Body of pancreas (tissue), 4 donors: ENCODE measurements at regions not wholly inside any gene's neighbourhood (a gene's known extent, or its start where the extent isn't known, plus 50 kb on each side); places are given as distances from the start of the nearest gene placed in this dataset.

Experiments used
- ATAC-seq: fragments of 150-250 bp; one replicate; pipeline ENCODE4 v1.9.1; 2016
- DNase-seq, 4 donors: peaks; one replicate each; pipeline ENCODE4 v3.0.0-alpha.2; 2019
- H3K27ac ChIP-seq, 4 donors: fragments of 200-600 bp; sonication (generic); 1 replicate in 3 of 4; 2 replicates in 1 of 4; pipeline versions ENCODE4 v1.5.1 to v1.6.1; 2016 to 2019; ENCODE audit warnings: mild to moderate bottlenecking in 1 of 4, mixed read lengths in 1 of 4, moderate library complexity in 1 of 4
- H3K27me3 ChIP-seq, 2 donors: fragments of 200-600 bp; sonication (generic); one replicate each; pipeline ENCODE4 v1.6.0; 2016; ENCODE audit warnings: mild to moderate bottlenecking in 1 of 2
- H3K36me3 ChIP-seq, 2 donors: fragments of 200-600 bp; sonication (generic); replicated peaks in 1 of 2; 2 replicates each; pipeline ENCODE4 v1.5.1; 2016; ENCODE audit warnings: low read depth in 2 of 2; ENCODE audit not compliant: insufficient read depth in 1 of 2
- H3K4me1 ChIP-seq: fragments of 200-600 bp; sonication (generic); one replicate; pipeline ENCODE4 v1.6.0; 2016
- H3K4me3 ChIP-seq, 2 donors: fragments of 200-600 bp; sonication (generic); 1 replicate in 1 of 2; 2 replicates in 1 of 2; pipeline ENCODE4 v1.5.1; 2016 to 2019
- H3K9me3 ChIP-seq, 3 donors: fragments of 200-600 bp; sonication (generic); 1 replicate in 2 of 3; 2 replicates in 1 of 3; pipeline ENCODE4 v1.5.1; 2016
- CTCF ChIP-seq, 7 experiments: fragments of 450-650 bp in 4 of 7; fragments of 200-600 bp in 3 of 7; sonication (generic) in 3 of 7; IDR thresholded peaks; one replicate each; pipeline ENCODE4 v1.5.1; 2016 to 2019; ENCODE audit warnings: antibody characterized with exemption in 7 of 7
- POLR2A ChIP-seq, 3 donors: fragments of 450-650 bp; IDR thresholded peaks; one replicate each; pipeline ENCODE4 v1.6.1; 2016; ENCODE audit warnings: antibody characterized with exemption in 3 of 3, mild to moderate bottlenecking in 2 of 3
- WGBS, 2 donors: methylation state at CpG; one replicate each; pipeline ENCODE4 v1.1.5; 2017; 5-methylcytosine and 5-hydroxymethylcytosine counted together
- intact Hi-C: fragments of 100-400 bp; cut with DNase I; formaldehyde crosslinking; loops from one replicate; pipeline ENCODE4 v1.15.1; 2023

GRCh38 chr3:116981089-116981488, 271.5 kb downstream of the TUSC7 start:
- intact Hi-C loops: no loop called here
- WGBS, 2 donors: 84 to 86% methylated on average over 5 of the region's 5 CpGs
- Histone ChIP-seq H3K36me3 (no peaks in the 10 kb centered on the region), H3K27me3 (no peaks in the 10 kb centered on the region), H3K4me3 (no peak overlapping the region), H3K9me3 (no peaks in the 10 kb centered on the region), H3K4me1 (no peaks in the 10 kb centered on the region), H3K27ac (no peak overlapping the region)
- ATAC-seq: no peak
- DNase-seq: no peak
- no peak for TF ChIP-seq POLR2A (IDR thresholded peaks at IDR 0.05)
- TF ChIP-seq CTCF (IDR thresholded peaks at IDR 0.05): no peak

GRCh38 chr3:116984301-116984700, 274.7 kb downstream of the TUSC7 start:
- ATAC-seq (no peak), DNase-seq (no peak)
- Histone ChIP-seq H3K27ac (no peak overlapping the region), H3K4me3 (no peak overlapping the region), H3K4me1 (no peaks in the 10 kb centered on the region), H3K27me3 (no peaks in the 10 kb centered on the region), H3K36me3 (no peaks in the 10 kb centered on the region), H3K9me3 (no peaks in the 10 kb centered on the region)
- no peak for TF ChIP-seq CTCF (IDR thresholded peaks at IDR 0.05)
- no peak for TF ChIP-seq POLR2A (IDR thresholded peaks at IDR 0.05)
- intact Hi-C loops: no loop called here

- Histone ChIP-seq H3K27me3 (no peaks in the 10 kb centered on the region), H3K4me1 (no peaks in the 10 kb centered on the region), H3K4me3 (no peak overlapping the region), H3K27ac (no peak overlapping the region), H3K36me3 (no peaks in the 10 kb centered on the region), H3K9me3 (no peaks in the 10 kb centered on the region)
- intact Hi-C loops: no loop called here
- ATAC-seq (no peak), DNase-seq (no peak)
- WGBS, 2 donors: 62 to 67% methylated on average over 3 of the region's 3 CpGs
- no peak for TF ChIP-seq POLR2A (IDR thresholded peaks at IDR 0.05)
- no peak for TF ChIP-seq CTCF (IDR thresholded peaks at IDR 0.05)
Observed at GRCh38 chr3:116994351-116994879, 284.8 kb downstream of the TUSC7 start.

GRCh38 chr3:117003501-117003900, 293.9 kb downstream of the TUSC7 start:
- DNase-seq (no peak), ATAC-seq (no peak)
- Histone ChIP-seq H3K36me3 (no peaks in the 10 kb centered on the region), H3K9me3 (no peaks in the 10 kb centered on the region), H3K27ac (no peak overlapping the region), H3K27me3 (no peaks in the 10 kb centered on the region), H3K4me1 (no peaks in the 10 kb centered on the region), H3K4me3 (no peak overlapping the region)
- intact Hi-C loops: no loop called here
- TF ChIP-seq POLR2A (IDR thresholded peaks at IDR 0.05) (no peak), CTCF (IDR thresholded peaks at IDR 0.05) (no peak)

- Histone ChIP-seq H3K36me3 (no peaks in the 10 kb centered on the region), H3K27me3 (no peaks in the 10 kb centered on the region), H3K27ac (no peak overlapping the region), H3K4me3 (no peak overlapping the region), H3K9me3 (no peaks in the 10 kb centered on the region), H3K4me1 (no peaks in the 10 kb centered on the region)
- ATAC-seq: no peak
- no peak for DNase-seq
- intact Hi-C loops: no loop called here
- 59 to 75% methylated on average over 2 of the region's 2 CpGs for WGBS, 2 donors
- TF ChIP-seq CTCF (IDR thresholded peaks at IDR 0.05) (no peak), POLR2A (IDR thresholded peaks at IDR 0.05) (no peak)
Observed at GRCh38 chr3:117005274-117005673, 295.7 kb downstream of the TUSC7 start.
